ENCODE measurements at regions not wholly inside any gene's neighbourhood (a gene's known extent, or its start where the extent isn't known, plus 50 kb on each side); places are given as distances from the start of the nearest gene placed in this dataset.

DNA sequence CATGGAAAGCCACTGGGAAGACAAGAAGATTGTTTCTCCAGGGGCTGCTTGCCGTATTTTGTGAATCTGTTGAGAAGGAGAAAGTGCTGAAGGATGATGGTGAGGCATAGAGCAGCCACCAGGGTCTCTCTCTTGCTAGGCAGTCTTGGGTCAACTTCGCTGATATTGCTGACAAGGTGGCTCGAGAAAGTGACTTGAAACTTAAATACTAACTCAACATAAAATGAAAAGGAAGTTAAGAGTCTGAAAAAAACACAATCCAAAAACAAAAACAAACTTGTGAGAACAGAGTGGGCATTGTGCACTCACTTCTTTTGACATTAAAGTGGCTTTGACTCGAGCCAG, 90.1 kb downstream of the CHST2 start:
- Histone ChIP-seq H3K36me3 (ENCODE audit: insufficient read depth, low read length) (no peaks in the 10 kb centered on the region), H3K9ac (ENCODE audit: low read depth, low read length) (peak overlapping the region; percentile 44), H3K4me3 (ENCODE audit: low read depth in 1 of 2, low read length in 2 of 2) (peak overlapping the region in 1 of 2 experiments; percentile 13; a peak in 1 of 4 replicates), H3K9me3 (ENCODE audit: insufficient read depth, low read length, severe bottlenecking) (peaks cover 3% of the 10 kb centered on the region), H3K27me3 (ENCODE audit: insufficient read depth, low read length, poor library complexity) (no peaks in the 10 kb centered on the region), H3K4me2 (ENCODE audit: insufficient read depth, low read length) (peak overlapping the region; percentile 48), H3K4me1 (ENCODE audit: insufficient read depth, low read length) (peaks cover 54% of the 10 kb centered on the region), H4K20me1 (ENCODE audit: insufficient read depth, low read length) (no peaks in the 10 kb centered on the region), H3K79me2 (ENCODE audit: insufficient read depth, low read length) (peaks cover 6% of the 10 kb centered on the region; the same call in 1 of the 2 replicates), H3K27ac (ENCODE audit: low read length) (peak overlapping the region; percentile 91), H2AFZ (ENCODE audit: low read depth, low read length) (peak overlapping the region; percentile 15; the same call in 1 of the 2 replicates)
- no peak for DNase-seq
- ATAC-seq (ENCODE audit: insufficient read depth, low read depth), result peak; percentile 3; the same call in 2 of the 3 replicates
- TF ChIP-seq, protein P1, sequence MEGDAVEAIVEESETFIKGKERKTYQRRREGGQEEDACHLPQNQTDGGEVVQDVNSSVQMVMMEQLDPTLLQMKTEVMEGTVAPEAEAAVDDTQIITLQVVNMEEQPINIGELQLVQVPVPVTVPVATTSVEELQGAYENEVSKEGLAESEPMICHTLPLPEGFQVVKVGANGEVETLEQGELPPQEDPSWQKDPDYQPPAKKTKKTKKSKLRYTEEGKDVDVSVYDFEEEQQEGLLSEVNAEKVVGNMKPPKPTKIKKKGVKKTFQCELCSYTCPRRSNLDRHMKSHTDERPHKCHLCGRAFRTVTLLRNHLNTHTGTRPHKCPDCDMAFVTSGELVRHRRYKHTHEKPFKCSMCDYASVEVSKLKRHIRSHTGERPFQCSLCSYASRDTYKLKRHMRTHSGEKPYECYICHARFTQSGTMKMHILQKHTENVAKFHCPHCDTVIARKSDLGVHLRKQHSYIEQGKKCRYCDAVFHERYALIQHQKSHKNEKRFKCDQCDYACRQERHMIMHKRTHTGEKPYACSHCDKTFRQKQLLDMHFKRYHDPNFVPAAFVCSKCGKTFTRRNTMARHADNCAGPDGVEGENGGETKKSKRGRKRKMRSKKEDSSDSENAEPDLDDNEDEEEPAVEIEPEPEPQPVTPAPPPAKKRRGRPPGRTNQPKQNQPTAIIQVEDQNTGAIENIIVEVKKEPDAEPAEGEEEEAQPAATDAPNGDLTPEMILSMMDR (IDR thresholded peaks at IDR 0.05; ENCODE audit: borderline replicate concordance, extremely low read depth, low read length, poor library complexity, severe bottlenecking), result no peak
- no peak for TF ChIP-seq EZH2 (IDR thresholded peaks at IDR 0.05; ENCODE audit: borderline replicate concordance, low read depth, low read length, severe bottlenecking)

DNA sequence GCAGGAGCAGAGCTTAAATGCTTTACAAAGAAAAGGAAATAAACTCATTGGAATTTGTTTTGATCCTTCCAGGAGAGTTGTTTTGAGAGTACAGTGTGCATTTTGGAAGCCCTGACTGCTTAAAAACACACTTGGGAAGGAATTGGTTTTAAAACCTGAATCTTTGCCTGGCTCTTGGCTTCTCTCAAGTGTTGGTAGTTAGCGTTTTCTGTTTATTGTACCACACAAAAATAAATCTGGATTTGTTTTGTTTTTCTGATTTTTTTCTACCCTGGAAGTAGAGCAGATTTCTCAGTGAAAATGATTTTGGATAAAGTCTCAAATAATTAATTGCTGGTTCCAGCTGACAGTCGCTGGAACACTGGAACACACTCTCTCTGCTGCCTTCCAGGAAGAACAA, 90.6 kb downstream of the CHST2 start:
- no peaks in the 10 kb centered on the region for H3K36me3 ChIP-seq (ENCODE audit: insufficient read depth, low read length)
- H3K4me1 ChIP-seq (ENCODE audit: insufficient read depth, low read length), result peaks cover 59% of the 10 kb centered on the region
- ATAC-seq (ENCODE audit: insufficient read depth, low read depth) (no peak), DNase-seq (no peak)
- TF ChIP-seq EZH2 (IDR thresholded peaks at IDR 0.05; ENCODE audit: borderline replicate concordance, low read depth, low read length, severe bottlenecking), result no peak
- TF ChIP-seq, protein P1 (IDR thresholded peaks at IDR 0.05; ENCODE audit: borderline replicate concordance, extremely low read depth, low read length, poor library complexity, severe bottlenecking), result no peak
- H4K20me1 ChIP-seq (ENCODE audit: insufficient read depth, low read length), result no peaks in the 10 kb centered on the region
- H2AFZ ChIP-seq (ENCODE audit: low read depth, low read length), result peak overlapping the region; percentile 15; the same call in 1 of the 2 replicates
- peak overlapping the region; percentile 48 for H3K4me2 ChIP-seq (ENCODE audit: insufficient read depth, low read length)
- H3K27me3 ChIP-seq (ENCODE audit: insufficient read depth, low read length, poor library complexity), result no peaks in the 10 kb centered on the region
- peaks cover 3% of the 10 kb centered on the region for H3K9me3 ChIP-seq (ENCODE audit: insufficient read depth, low read length, severe bottlenecking)
- H3K27ac ChIP-seq (ENCODE audit: low read length), result peak overlapping the region; percentile 91
- peak overlapping the region; percentile 44 for H3K9ac ChIP-seq (ENCODE audit: low read depth, low read length)
- H3K4me3 ChIP-seq (ENCODE audit: low read depth in 1 of 2, low read length in 2 of 2), result no peak overlapping the region
- peaks cover 5% of the 10 kb centered on the region; the same call in 1 of the 2 replicates for H3K79me2 ChIP-seq (ENCODE audit: insufficient read depth, low read length)

DNA sequence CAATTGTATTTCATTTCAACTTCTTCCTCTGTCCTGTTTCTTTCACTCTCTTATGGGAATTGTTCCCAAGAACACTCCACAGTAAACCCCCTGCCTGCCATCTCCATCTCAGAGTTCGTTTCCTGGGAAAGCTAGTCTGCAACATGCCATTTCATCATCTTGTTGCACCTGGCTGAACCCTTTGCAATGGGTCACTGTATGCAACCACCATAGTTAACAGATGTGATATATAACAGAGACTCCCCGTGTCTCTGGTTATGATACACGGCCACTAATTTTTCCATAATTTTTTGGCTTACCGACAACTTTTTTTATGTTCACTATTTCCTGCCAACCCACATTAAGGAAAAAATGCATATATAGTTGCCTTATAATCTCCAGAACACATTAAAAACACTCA, 95.5 kb downstream of the CHST2 start:
- H3K4me1 ChIP-seq (ENCODE audit: insufficient read depth, low read length), result peaks cover 66% of the 10 kb centered on the region
- no peaks in the 10 kb centered on the region for H3K9me3 ChIP-seq (ENCODE audit: insufficient read depth, low read length, severe bottlenecking)
- H3K4me2 ChIP-seq (ENCODE audit: insufficient read depth, low read length), result no peak overlapping the region
- DNase-seq (no peak), ATAC-seq (ENCODE audit: insufficient read depth, low read depth) (no peak)
- H4K20me1 ChIP-seq (ENCODE audit: insufficient read depth, low read length), result no peaks in the 10 kb centered on the region
- TF ChIP-seq EZH2 (IDR thresholded peaks at IDR 0.05; ENCODE audit: borderline replicate concordance, low read depth, low read length, severe bottlenecking), result no peak
- TF ChIP-seq, protein P1 (IDR thresholded peaks at IDR 0.05; ENCODE audit: borderline replicate concordance, extremely low read depth, low read length, poor library complexity, severe bottlenecking), result no peak
- H3K79me2 ChIP-seq (ENCODE audit: insufficient read depth, low read length), result no peaks in the 10 kb centered on the region
- H3K9ac ChIP-seq (ENCODE audit: low read depth, low read length), result no peak overlapping the region
- no peak overlapping the region for H3K4me3 ChIP-seq (ENCODE audit: low read depth in 1 of 2, low read length in 2 of 2)
- peak overlapping the region; percentile 27 for H3K27ac ChIP-seq (ENCODE audit: low read length)
- H2AFZ ChIP-seq (ENCODE audit: low read depth, low read length), result no peak overlapping the region
- no peaks in the 10 kb centered on the region for H3K36me3 ChIP-seq (ENCODE audit: insufficient read depth, low read length)
- no peaks in the 10 kb centered on the region for H3K27me3 ChIP-seq (ENCODE audit: insufficient read depth, low read length, poor library complexity)
